ENCODE measurements at regions not wholly inside any gene's neighbourhood (a gene's known extent, or its start where the extent isn't known, plus 50 kb on each side); places are given as distances from the start of the nearest gene placed in this dataset.

DNA sequence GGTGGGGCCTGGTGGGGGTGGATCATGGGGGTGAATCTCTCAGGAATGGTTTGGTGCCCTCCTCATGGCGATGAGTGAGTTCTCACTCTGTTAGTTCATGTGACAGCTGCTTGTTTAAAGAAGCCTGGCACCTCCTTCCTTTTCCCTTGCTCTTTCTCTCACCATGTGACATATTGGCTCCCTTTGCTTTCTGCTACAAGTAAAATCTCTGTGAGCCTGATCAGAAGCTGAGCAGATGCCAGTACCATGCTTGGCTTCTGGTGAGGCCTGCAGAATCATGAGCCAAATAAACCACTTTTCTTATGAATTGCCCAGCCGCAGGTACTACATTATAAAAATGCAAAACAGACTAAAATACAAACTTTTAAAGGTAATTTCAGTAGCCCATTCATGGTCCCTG is 73.4 kb upstream of the TEX51 start:
- H3K4me3 ChIP-seq (ENCODE audit: low read depth, low read length), result no peak overlapping the region

GRCh38 chr2:126826491-126826890 is 72.2 kb upstream of the TEX51 start:
- no peak overlapping the region for H3K4me3 ChIP-seq (ENCODE audit: low read depth, low read length)

GRCh38 chr2:126827371-126827770 is 71.3 kb upstream of the TEX51 start:
- H3K4me3 ChIP-seq (ENCODE audit: low read depth, low read length), result no peak overlapping the region

- H3K4me3 ChIP-seq (ENCODE audit: low read depth, low read length), result no peak overlapping the region
Measured at GRCh38 chr2:126828051-126828450, 70.6 kb upstream of the TEX51 start.

- no peak overlapping the region for H3K4me3 ChIP-seq (ENCODE audit: low read depth, low read length)
Measured at GRCh38 chr2:126828491-126828890, 70.2 kb upstream of the TEX51 start.

DNA sequence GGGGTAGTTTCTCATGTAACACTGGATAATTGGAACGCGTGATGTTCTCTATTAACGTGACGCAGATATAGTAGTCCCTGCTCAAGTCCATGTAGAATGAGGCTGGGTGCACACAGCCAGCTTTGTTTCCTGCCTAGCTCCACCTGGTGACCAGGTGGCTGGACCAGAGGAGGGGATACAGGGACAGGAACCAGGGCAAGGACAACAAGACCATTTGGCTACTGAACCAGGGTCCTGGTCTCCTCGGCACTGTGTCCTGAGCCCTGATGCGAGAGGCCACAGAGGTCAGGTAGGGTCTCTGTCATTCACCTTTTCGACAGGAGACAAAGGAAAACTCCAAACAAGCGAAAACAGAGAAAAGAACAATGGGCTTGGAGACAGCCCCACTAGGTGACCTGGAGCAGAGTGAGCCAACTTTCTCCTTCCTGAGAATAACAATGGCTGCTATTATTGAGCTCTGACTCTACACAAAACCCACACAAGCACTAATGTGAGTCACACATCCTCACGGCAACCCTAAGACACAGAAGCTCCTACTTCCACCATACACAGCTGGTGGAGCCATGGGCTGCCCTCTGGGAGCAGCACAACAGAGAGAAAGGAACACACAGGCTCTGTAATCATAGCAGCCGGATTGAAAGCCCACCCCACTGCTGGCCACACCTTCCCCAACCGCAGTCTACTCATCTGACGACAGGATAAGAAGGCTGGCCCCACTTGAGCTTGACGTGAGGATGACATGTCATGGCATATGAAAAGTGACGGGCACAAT is 67.3 kb upstream of the TEX51 start:
- no peak overlapping the region for H3K4me3 ChIP-seq (ENCODE audit: low read depth, low read length)

DNA sequence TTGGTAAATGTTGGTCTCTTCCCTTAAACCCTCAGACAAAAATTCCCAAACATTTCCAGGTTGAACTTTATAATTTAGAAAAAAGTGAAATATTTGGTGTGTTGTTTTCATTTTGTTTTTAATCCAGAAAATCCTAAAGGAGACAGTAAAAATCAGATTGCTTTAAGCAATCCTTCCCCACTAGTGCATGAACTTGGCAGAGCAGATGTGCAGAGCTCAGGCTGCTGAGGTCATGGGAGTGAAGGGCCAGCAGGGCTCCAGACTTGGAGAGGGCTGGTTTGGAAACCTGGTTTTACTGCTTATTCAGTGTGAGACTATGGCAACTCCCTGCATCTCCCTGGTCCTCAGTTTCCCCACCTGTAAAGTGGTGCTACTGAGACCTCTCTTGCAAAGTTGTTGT is 66.7 kb upstream of the TEX51 start:
- H3K4me3 ChIP-seq (ENCODE audit: low read depth, low read length), result no peak overlapping the region

- H3K4me3 ChIP-seq (ENCODE audit: low read depth, low read length), result no peak overlapping the region
Measured at GRCh38 chr2:126832757-126833156, 65.9 kb upstream of the TEX51 start.

GRCh38 chr2:126834006-126834659 is 64.6 kb upstream of the TEX51 start:
- H3K4me3 ChIP-seq (ENCODE audit: low read depth, low read length), result no peak overlapping the region

DNA sequence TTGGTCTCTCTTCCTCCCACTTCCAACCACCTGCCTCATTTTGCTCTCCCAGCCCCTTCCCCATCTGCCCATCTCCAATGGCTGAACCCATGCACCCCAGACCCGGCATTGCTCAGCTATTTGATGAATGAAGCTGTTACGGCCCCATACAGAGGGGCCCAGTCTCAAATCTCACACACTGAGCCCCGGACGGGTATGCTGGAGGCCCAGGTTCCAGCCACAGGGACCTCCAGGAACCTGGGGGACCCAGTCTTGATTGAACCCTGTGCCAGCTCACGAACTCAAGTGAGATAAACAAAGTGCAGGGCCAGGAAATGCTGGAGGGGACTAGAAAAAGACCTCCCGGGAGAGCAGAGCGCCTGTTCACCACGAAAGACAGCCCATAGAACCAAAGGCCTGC is 63.4 kb upstream of the TEX51 start:
- H3K4me3 ChIP-seq (ENCODE audit: low read depth, low read length), result no peak overlapping the region

- no peak overlapping the region for H3K4me3 ChIP-seq (ENCODE audit: low read depth, low read length)
Measured at GRCh38 chr2:126835831-126836230, 62.9 kb upstream of the TEX51 start.

GRCh38 chr2:126836761-126837679 is 61.7 kb upstream of the TEX51 start:
- no peak overlapping the region for H3K4me3 ChIP-seq (ENCODE audit: low read depth, low read length)

- H3K4me3 ChIP-seq (ENCODE audit: low read depth, low read length), result no peak overlapping the region
Measured at GRCh38 chr2:126837966-126838715, 60.5 kb upstream of the TEX51 start.

DNA sequence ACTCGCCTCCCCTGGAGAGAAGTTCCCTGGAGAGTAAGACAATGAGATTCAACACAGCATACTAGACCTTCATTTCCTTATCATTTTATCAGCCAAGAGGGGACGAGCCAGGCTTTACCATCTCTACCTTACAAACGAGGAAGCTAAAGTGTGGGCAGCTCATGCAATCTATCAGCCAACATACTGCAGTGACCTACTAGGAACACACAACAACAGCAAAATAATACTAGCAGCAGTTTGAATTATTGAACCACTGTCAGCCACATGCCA is 60.0 kb upstream of the TEX51 start:
- H3K4me3 ChIP-seq (ENCODE audit: low read depth, low read length), result no peak overlapping the region

DNA sequence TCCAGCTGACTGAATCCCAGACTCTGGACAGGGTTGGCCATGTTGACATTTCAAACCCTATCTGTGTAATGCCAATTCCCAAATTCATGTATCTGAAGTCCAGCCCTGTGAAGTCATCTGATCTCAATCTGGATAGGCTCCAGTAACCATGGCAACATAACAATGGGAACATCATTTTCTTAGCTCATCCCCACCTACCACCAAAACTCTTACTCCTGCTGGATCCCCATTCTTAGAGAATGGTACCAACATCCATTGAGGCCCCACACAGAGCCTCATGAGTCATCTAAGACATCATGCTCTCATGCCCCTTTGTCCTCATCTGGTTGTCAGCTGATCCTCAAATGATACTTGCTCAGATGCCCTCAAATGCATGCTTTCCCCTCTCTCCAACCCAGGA is 58.9 kb upstream of the TEX51 start:
- no peak overlapping the region for H3K4me3 ChIP-seq (ENCODE audit: low read depth, low read length)

DNA sequence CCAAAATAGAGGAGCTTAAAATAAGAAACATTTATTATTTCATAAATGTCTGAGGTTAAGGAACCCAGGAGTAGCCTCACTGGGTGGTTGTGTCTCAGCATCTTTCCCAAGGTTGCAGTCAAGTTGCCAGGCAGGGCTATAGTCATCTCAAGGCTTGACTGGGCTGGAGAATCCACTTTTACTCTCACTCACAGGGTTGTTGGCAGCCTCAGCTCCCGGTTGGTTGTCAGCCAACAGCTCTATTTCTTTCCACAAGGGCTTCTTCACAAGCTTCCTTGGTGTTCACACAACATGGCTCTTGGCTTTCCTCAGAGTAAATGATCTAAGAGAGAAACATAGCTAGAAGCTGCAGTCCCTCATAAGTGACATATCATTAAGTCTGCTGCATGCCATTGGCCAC is 55.6 kb upstream of the TEX51 start:
- no peak overlapping the region for H3K4me3 ChIP-seq (ENCODE audit: low read depth, low read length)

DNA sequence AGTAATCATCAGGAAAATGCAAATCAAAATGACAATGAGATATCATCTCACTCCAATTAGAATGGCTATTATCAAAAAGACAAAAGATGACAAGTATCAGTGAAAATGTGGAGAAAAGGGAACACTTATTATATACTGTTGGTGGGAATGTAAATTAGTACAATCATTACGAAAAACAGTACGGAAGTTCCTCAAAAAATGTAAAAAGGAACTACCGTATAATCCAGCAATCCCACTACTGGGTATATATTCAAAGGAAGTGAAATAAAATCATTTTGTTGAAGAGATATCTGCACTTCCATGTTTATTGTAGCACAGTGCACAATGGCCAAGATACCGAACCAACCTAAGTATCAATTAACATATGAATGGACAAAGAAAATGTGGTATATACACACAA is 52.4 kb upstream of the TEX51 start:
- no peak overlapping the region for H3K4me3 ChIP-seq (ENCODE audit: low read depth, low read length)

Measured in iPS-11a (cell line).